ENCODE measurements at regions not wholly inside any gene's neighbourhood (a gene's known extent, or its start where the extent isn't known, plus 50 kb on each side); places are given as distances from the start of the nearest gene placed in this dataset.

GRCh38 chr2:47690132-47690531 is 92.8 kb upstream of the MSH6 start:
- DNase-seq, result no peak

GRCh38 chr2:47689118-47689517 is 93.8 kb upstream of the MSH6 start:
- peak; percentile 39 for DNase-seq

GRCh38 chr2:47688561-47688960 is 94.4 kb upstream of the MSH6 start:
- peak; percentile 87 for DNase-seq

GRCh38 chr2:47687856-47688255 is 95.1 kb upstream of the MSH6 start:
- DNase-seq, result no peak

GRCh38 chr2:47686018-47686417 is 96.9 kb upstream of the MSH6 start:
- no peak for DNase-seq

GRCh38 chr2:47682216-47682749 is 100.7 kb upstream of the MSH6 start:
- no peak for DNase-seq

- no peak for DNase-seq
Observed at GRCh38 chr2:47676261-47676926, 105.6 kb upstream of the KCNK12 start.

GRCh38 chr2:47675196-47675825 is 104.5 kb upstream of the KCNK12 start:
- peak; percentile 4 for DNase-seq

- DNase-seq, result no peak
Observed at GRCh38 chr2:47666332-47666731, 95.5 kb upstream of the KCNK12 start.

- no peak for DNase-seq
Observed at GRCh38 chr2:47664817-47665216, 94.0 kb upstream of the KCNK12 start.

GRCh38 chr2:47662552-47662951 is 91.8 kb upstream of the KCNK12 start:
- no peak for DNase-seq

- no peak for DNase-seq
Observed at GRCh38 chr2:47661310-47661709, 90.5 kb upstream of the KCNK12 start.

GRCh38 chr2:47660168-47660567 is 89.4 kb upstream of the KCNK12 start:
- no peak for DNase-seq

GRCh38 chr2:47658646-47659320 is 88.0 kb upstream of the KCNK12 start:
- no peak for DNase-seq

- no peak for DNase-seq
Observed at GRCh38 chr2:47657886-47658489, 87.2 kb upstream of the KCNK12 start.

- no peak for DNase-seq
Observed at GRCh38 chr2:47656715-47657600, 86.2 kb upstream of the KCNK12 start.

- no peak for DNase-seq
Observed at GRCh38 chr2:47655563-47655880, 84.7 kb upstream of the KCNK12 start.

GRCh38 chr2:47654790-47655562 is 84.2 kb upstream of the KCNK12 start:
- no peak for DNase-seq

GRCh38 chr2:47653902-47654789 is 83.4 kb upstream of the KCNK12 start:
- DNase-seq, result peak; percentile 36

GRCh38 chr2:47653036-47653435 is 82.3 kb upstream of the KCNK12 start:
- no peak for DNase-seq

Measured in DMS153 (cell line).